Mesenchymal stem cell (in vitro differentiated cells and primary cell): ENCODE measurements at regions not wholly inside any gene's neighbourhood (a gene's known extent, or its start where the extent isn't known, plus 50 kb on each side); places are given as distances from the start of the nearest gene placed in this dataset.

Experiments
- DNase-seq: peaks from one replicate; pipeline ENCODE4 v3.0.0-alpha.2; 2013
- H2AFZ ChIP-seq: one replicate; pipeline ENCODE4 v1.6.1; 2013; ENCODE audit warnings: low read depth, mild to moderate bottlenecking, control low read depth, inconsistent platforms, low read length, moderate library complexity
- H2AK5ac ChIP-seq: 2 replicates; pipeline ENCODE4 v1.6.1; 2013; ENCODE audit warnings: low read length, moderate library complexity, mild to moderate bottlenecking, inconsistent platforms; ENCODE audit not compliant: severe bottlenecking
- H2BK120ac ChIP-seq: one replicate; pipeline ENCODE4 v1.6.1; 2013; ENCODE audit warnings: low read depth, mild to moderate bottlenecking, inconsistent platforms, low read length, moderate library complexity
- H2BK12ac ChIP-seq, 2 experiments: one replicate each; pipeline ENCODE4 v1.6.1; 2013; ENCODE audit warnings: inconsistent platforms in 2 of 2, low read length in 2 of 2, mild to moderate bottlenecking in 2 of 2, moderate library complexity in 2 of 2, control low read depth in 1 of 2
- H2BK15ac ChIP-seq: one replicate; pipeline ENCODE4 v1.6.1; 2013; ENCODE audit warnings: mild to moderate bottlenecking, low read depth, inconsistent platforms; ENCODE audit not compliant: poor library complexity, severe bottlenecking
- H2BK5ac ChIP-seq: 2 replicates; pipeline ENCODE4 v1.6.1; 2013; ENCODE audit warnings: low read depth, mild to moderate bottlenecking, low read length, control low read depth, inconsistent platforms; ENCODE audit not compliant: poor library complexity, severe bottlenecking
- H3K14ac ChIP-seq, 2 experiments: one replicate each; pipeline ENCODE4 v1.6.1; 2013; ENCODE audit warnings: inconsistent platforms in 2 of 2, low read length in 2 of 2, control low read depth in 1 of 2, mild to moderate bottlenecking in 1 of 2, moderate library complexity in 1 of 2
- H3K18ac ChIP-seq, 2 experiments: one replicate each; pipeline ENCODE4 v1.6.1; 2013; ENCODE audit warnings: inconsistent platforms in 2 of 2, low read length in 2 of 2, control low read depth in 1 of 2, low read depth in 1 of 2, mild to moderate bottlenecking in 1 of 2
- H3K23ac ChIP-seq, 2 experiments: one replicate each; pipeline ENCODE4 v1.6.1; 2013; ENCODE audit warnings: inconsistent platforms in 2 of 2, low read length in 2 of 2, mild to moderate bottlenecking in 2 of 2, moderate library complexity in 2 of 2, control low read depth in 1 of 2
- H3K27ac ChIP-seq: 2 replicates; pipeline ENCODE4 v1.5.1; 2013; ENCODE audit warnings: mild to moderate bottlenecking, moderate library complexity, low read length, control low read depth, inconsistent platforms; ENCODE audit not compliant: poor library complexity, severe bottlenecking
- H3K27me3 ChIP-seq, 2 experiments: 2 replicates each; pipeline versions ENCODE4 v1.6.1 to v1.7.0; 2013; ENCODE audit warnings: low read length in 2 of 2, mild to moderate bottlenecking in 2 of 2, moderate library complexity in 2 of 2, control low read depth in 1 of 2, inconsistent platforms in 1 of 2; ENCODE audit not compliant: control insufficient read depth in 1 of 2, insufficient read depth in 1 of 2
- H3K36me3 ChIP-seq, 2 experiments: 2 replicates each; pipeline versions ENCODE4 v1.6.1 to v1.7.0; 2013; ENCODE audit warnings: low read length in 2 of 2, control low read depth in 1 of 2, inconsistent platforms in 1 of 2, low read depth in 1 of 2, mild to moderate bottlenecking in 1 of 2; ENCODE audit not compliant: insufficient read depth in 2 of 2, control insufficient read depth in 1 of 2
- H3K4ac ChIP-seq, 2 experiments: one replicate each; pipeline ENCODE4 v1.6.1; 2013; ENCODE audit warnings: inconsistent platforms in 2 of 2, low read length in 2 of 2, mild to moderate bottlenecking in 2 of 2, moderate library complexity in 2 of 2, control low read depth in 1 of 2, low read depth in 1 of 2
- H3K4me1 ChIP-seq: 2 replicates; pipeline ENCODE4 v1.6.1; 2013; ENCODE audit warnings: low read depth, low read length, control low read depth; ENCODE audit not compliant: control insufficient read depth, insufficient read depth
- H3K4me2 ChIP-seq: 2 replicates; pipeline ENCODE4 v1.6.1; 2013; ENCODE audit warnings: low read length, mild to moderate bottlenecking, inconsistent platforms; ENCODE audit not compliant: poor library complexity, severe bottlenecking
- H3K4me3 ChIP-seq, 2 experiments: 2 replicates each; pipeline versions ENCODE4 v1.5.1 to v1.7.0; 2013; ENCODE audit warnings: low read length in 2 of 2, mild to moderate bottlenecking in 2 of 2, control low read depth in 1 of 2, low read depth in 1 of 2; ENCODE audit not compliant: insufficient read depth in 1 of 2
- H3K79me1 ChIP-seq: replicated peaks from 2 replicates; pipeline ENCODE4 v1.6.1; 2013; ENCODE audit warnings: mild to moderate bottlenecking, control low read depth, low read length, inconsistent platforms; ENCODE audit not compliant: poor library complexity, severe bottlenecking
- H3K9ac ChIP-seq: 2 replicates; pipeline ENCODE4 v1.7.0; 2013; ENCODE audit warnings: mild to moderate bottlenecking, low read length, moderate library complexity
- H3K9me3 ChIP-seq: 2 replicates; pipeline ENCODE4 v1.7.0; 2013; ENCODE audit warnings: mild to moderate bottlenecking, low read length; ENCODE audit not compliant: control insufficient read depth
- H4K8ac ChIP-seq: one replicate; pipeline ENCODE4 v1.6.1; 2013; ENCODE audit warnings: inconsistent platforms, mild to moderate bottlenecking, low read length, moderate library complexity
- H4K91ac ChIP-seq: one replicate; pipeline ENCODE4 v1.6.1; 2013; ENCODE audit warnings: mild to moderate bottlenecking, low read length, inconsistent platforms
- WGBS: methylation state at CpG from one replicate; pipeline ENCODE4 v1.1.7; 2013; ENCODE audit warnings: mixed read lengths; 5-methylcytosine and 5-hydroxymethylcytosine counted together

DNA sequence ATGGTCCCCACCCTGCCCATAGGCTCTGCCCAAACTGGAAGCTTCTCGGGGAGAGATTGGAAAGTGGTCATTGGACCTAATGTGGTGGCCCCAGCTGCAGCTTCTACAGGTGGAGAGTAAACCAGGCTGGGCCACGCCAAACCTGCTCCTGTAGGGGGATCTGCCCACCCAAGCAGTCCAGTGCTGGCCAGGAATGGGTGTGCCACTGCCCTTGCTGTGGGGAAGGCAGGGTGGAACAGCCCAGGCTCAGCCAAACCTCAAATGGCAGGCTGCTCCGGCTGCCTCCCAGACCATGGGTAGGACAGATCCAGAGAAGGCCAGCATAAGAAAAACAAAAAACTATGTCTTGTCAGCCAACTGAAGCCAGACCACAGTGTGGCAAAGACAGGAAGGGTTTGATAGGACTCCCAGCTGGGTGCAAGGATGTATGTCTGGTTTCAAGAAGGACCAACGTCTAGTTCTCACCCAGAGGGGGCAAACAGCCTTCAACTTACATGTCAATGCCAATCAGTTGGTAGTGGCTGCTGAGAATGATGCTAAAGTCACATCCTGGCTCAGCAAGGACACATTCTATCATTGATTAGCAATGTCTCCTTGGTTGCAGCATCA is 267.3 kb downstream of the UACA start:
- H3K18ac ChIP-seq, result peak overlapping the region; percentile 9 to 76
- H3K27ac ChIP-seq, result no peak overlapping the region
- H2BK12ac ChIP-seq, result peak overlapping the region; percentile 20 to 90
- no peak overlapping the region for H2BK5ac ChIP-seq
- peak overlapping the region; percentile 29 to 53 for H3K4ac ChIP-seq
- no peak overlapping the region for H2AFZ ChIP-seq
- peaks cover 38% of the 10 kb centered on the region for H3K4me1 ChIP-seq
- H4K91ac ChIP-seq, result peak overlapping the region; percentile 81
- no peak overlapping the region for H3K23ac ChIP-seq
- H2AK5ac ChIP-seq, result peak overlapping the region; percentile 1
- peak overlapping the region in 1 of 2 experiments; percentile 19 for H3K14ac ChIP-seq
- H3K9me3 ChIP-seq, result no peaks in the 10 kb centered on the region
- H3K4me3 ChIP-seq, result no peak overlapping the region
- no peak overlapping the region for H3K4me2 ChIP-seq
- H3K9ac ChIP-seq, result no peak overlapping the region
- H3K36me3 ChIP-seq, result no peaks in the 10 kb centered on the region
- 96% methylated on average over 4 of the region's 4 CpGs for WGBS
- H3K79me1 ChIP-seq, result no peaks in the 10 kb centered on the region
- peak overlapping the region; percentile 50 for H2BK15ac ChIP-seq
- no peak for DNase-seq
- no peak overlapping the region for H4K8ac ChIP-seq
- H2BK120ac ChIP-seq, result no peak overlapping the region
- peaks cover 0 to 50% of the 10 kb centered on the region in 2 experiments for H3K27me3 ChIP-seq

DNA sequence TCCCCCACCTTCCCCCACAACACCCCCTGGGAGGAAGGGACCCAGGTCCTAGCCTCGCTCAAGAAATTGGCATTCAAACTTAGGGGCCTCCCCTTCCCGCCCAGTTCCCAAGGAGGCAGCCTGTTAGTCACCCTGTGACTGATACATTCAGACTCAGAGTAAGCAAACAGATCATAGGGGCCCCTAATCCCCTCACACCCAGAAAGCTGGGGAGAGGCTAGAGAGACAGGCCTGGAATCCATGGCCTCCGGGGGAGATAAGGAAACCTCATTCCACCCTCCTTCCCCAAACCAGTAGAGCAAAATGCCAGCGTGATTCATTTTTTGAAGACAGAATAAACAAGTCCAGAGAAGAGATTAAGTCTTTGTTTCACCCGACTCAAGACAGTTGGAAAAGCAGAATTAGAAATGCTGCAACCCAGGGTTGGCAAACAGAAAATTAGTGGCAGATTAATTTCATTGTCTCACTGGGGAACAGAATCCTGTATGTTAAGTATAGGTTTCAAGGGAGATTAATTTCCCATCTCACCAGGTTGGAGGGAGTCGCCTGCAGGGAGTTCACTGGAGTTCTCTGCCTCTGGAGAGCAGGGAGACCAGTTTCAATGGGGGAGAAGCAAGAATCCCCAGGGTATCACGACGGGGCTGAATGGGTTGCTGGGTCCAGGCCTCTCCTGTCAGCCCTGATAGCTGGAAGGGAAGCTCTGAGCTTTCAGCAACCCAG is 268.3 kb downstream of the UACA start:
- H3K4me2 ChIP-seq, result no peak overlapping the region
- no peaks in the 10 kb centered on the region for H3K79me1 ChIP-seq
- H2BK5ac ChIP-seq, result peak overlapping the region; percentile 71
- peak; percentile 96 for DNase-seq
- H2BK120ac ChIP-seq, result peak overlapping the region; percentile 86
- peak overlapping the region in 1 of 2 experiments; percentile 89 for H3K14ac ChIP-seq
- peak overlapping the region; percentile 79 to 82 for H3K4ac ChIP-seq
- H3K27ac ChIP-seq, result peak overlapping the region; percentile 86
- peak overlapping the region; percentile 98 for H4K91ac ChIP-seq
- H3K4me1 ChIP-seq, result peaks cover 38% of the 10 kb centered on the region
- peak overlapping the region; percentile 97 for H4K8ac ChIP-seq
- H3K9me3 ChIP-seq, result no peaks in the 10 kb centered on the region
- H3K18ac ChIP-seq, result peak overlapping the region; percentile 91 to 98
- H2AFZ ChIP-seq, result no peak overlapping the region
- H2BK15ac ChIP-seq, result peak overlapping the region; percentile 73
- H3K36me3 ChIP-seq, result no peaks in the 10 kb centered on the region
- peak overlapping the region in 1 of 2 experiments; percentile 20 for H3K4me3 ChIP-seq
- peak overlapping the region; percentile 74 for H2AK5ac ChIP-seq
- peak overlapping the region; percentile 9 for H3K9ac ChIP-seq
- peak overlapping the region; percentile 93 to 96 for H2BK12ac ChIP-seq
- peaks cover 0 to 47% of the 10 kb centered on the region in 2 experiments for H3K27me3 ChIP-seq
- peak overlapping the region in 1 of 2 experiments; percentile 91 for H3K23ac ChIP-seq
- WGBS, result 16% methylated on average over 7 of the region's 8 CpGs

DNA sequence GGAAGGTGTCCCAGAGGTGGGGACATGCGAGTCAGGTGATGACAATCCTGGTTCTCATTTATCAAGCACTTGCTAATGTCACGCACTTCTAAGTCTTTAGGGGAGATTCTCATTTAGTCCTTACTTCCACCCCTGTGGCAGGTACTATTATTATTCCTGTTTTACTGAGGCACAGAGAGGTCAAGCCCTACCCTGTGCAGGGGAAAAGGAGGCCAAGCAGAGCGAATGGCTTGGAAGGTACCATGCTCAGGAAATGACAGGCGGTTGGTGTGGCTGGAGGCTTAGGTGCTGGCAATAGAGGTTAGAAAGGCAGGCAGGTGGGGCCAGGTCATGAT is 268.9 kb downstream of the UACA start:
- WGBS, result 58% methylated on average over 4 of the region's 4 CpGs
- Histone ChIP-seq H2AFZ (no peak overlapping the region), H3K79me1 (no peaks in the 10 kb centered on the region)

More for the DNA sequence above, 268.9 kb downstream of the UACA start:
- H3K14ac ChIP-seq, result peak overlapping the region in 1 of 2 experiments; percentile 89
- peak overlapping the region; percentile 86 for H3K27ac ChIP-seq
- H3K23ac ChIP-seq, result peak overlapping the region in 1 of 2 experiments; percentile 91
- H4K8ac ChIP-seq, result peak overlapping the region; percentile 97
- DNase-seq, result no peak
- H3K36me3 ChIP-seq, result no peaks in the 10 kb centered on the region
- peak overlapping the region; percentile 93 for H2BK12ac ChIP-seq
- H3K4me2 ChIP-seq, result peak overlapping the region; percentile 34
- peak overlapping the region; percentile 84 for H2BK120ac ChIP-seq
- H3K9me3 ChIP-seq, result no peaks in the 10 kb centered on the region
- H3K9ac ChIP-seq, result no peak overlapping the region
- peaks cover 0 to 47% of the 10 kb centered on the region in 2 experiments for H3K27me3 ChIP-seq
- H2BK5ac ChIP-seq, result peak overlapping the region; percentile 71
- H3K18ac ChIP-seq, result peak overlapping the region; percentile 91 to 98
- H2BK15ac ChIP-seq, result peak overlapping the region; percentile 73
- H3K4ac ChIP-seq, result peak overlapping the region; percentile 79 to 82
- H3K4me3 ChIP-seq, result peak overlapping the region in 1 of 2 experiments; percentile 20
- H2AK5ac ChIP-seq, result peak overlapping the region; percentile 74
- peaks cover 38% of the 10 kb centered on the region for H3K4me1 ChIP-seq
- H4K91ac ChIP-seq, result peak overlapping the region; percentile 98
